Lower leg skin (tissue), 4 donors: ENCODE measurements at regions not wholly inside any gene's neighbourhood (a gene's known extent, or its start where the extent isn't known, plus 50 kb on each side); places are given as distances from the start of the nearest gene placed in this dataset.

Experiments used
- DNase-seq, 2 donors: peaks; one replicate each; pipeline ENCODE4 v3.0.0-alpha.2; 2019; ENCODE audit warnings: low spot score in 2 of 2
- H3K4me3 ChIP-seq: fragments of 200-600 bp; sonication (generic); 2 replicates; pipeline ENCODE4 v1.5.1; 2017; ENCODE audit warnings: mild to moderate bottlenecking, low read depth; ENCODE audit not compliant: poor library complexity, severe bottlenecking
- CTCF ChIP-seq, 3 donors: fragments of 450-650 bp; IDR thresholded peaks; one replicate each; pipeline ENCODE4 v1.5.1; 2016; ENCODE audit warnings: antibody characterized with exemption in 3 of 3, mild to moderate bottlenecking in 3 of 3, moderate library complexity in 2 of 3
- POLR2A ChIP-seq, 2 donors: fragments of 450-650 bp; IDR thresholded peaks; one replicate each; pipeline ENCODE4 v1.6.1; 2016 to 2017; ENCODE audit warnings: antibody characterized with exemption in 2 of 2, mild to moderate bottlenecking in 1 of 2, moderate library complexity in 1 of 2
- WGBS, 2 donors: methylation state at CpG; one replicate each; pipeline ENCODE4 v1.1.5; 2018; 5-methylcytosine and 5-hydroxymethylcytosine counted together
- intact Hi-C: fragments of 100-400 bp; cut with DNase I; formaldehyde crosslinking; loops from one replicate; pipeline ENCODE4 v1.15.0; 2023; ENCODE audit warnings: low total_unique reads

- no peak for TF ChIP-seq POLR2A (IDR thresholded peaks at IDR 0.05)
- TF ChIP-seq CTCF (IDR thresholded peaks at IDR 0.05): no peak
- intact Hi-C loops: no loop called here
- no peak for DNase-seq
- WGBS, 2 donors: 72 to 73% methylated on average over 3 of the region's 3 CpGs
- no peak overlapping the region for H3K4me3 ChIP-seq
These were observed 286.7 kb upstream of the PTPRD start for GRCh38 chr9:10899509-10899908.

GRCh38 chr9:10903969-10904368, 291.2 kb upstream of the PTPRD start:
- intact Hi-C loops: no loop called here
- no peak overlapping the region for H3K4me3 ChIP-seq
- DNase-seq: no peak
- WGBS, 2 donors: 66 to 73% methylated on average over 1 of the region's 1 CpG
- TF ChIP-seq CTCF (IDR thresholded peaks at IDR 0.05) (no peak), POLR2A (IDR thresholded peaks at IDR 0.05) (no peak)

- WGBS, 2 donors: 90 to 93% methylated on average over 24 to 25 of the region's 25 CpGs
- no peak for TF ChIP-seq POLR2A (IDR thresholded peaks at IDR 0.05)
- no peak for TF ChIP-seq CTCF (IDR thresholded peaks at IDR 0.05)
- intact Hi-C loops: no loop called here
- DNase-seq: no peak
- H3K4me3 ChIP-seq: no peak overlapping the region
These were observed 298.0 kb upstream of the PTPRD start for GRCh38 chr9:10910779-10911178.

GRCh38 chr9:10911373-10911772, 298.6 kb upstream of the PTPRD start:
- DNase-seq: no peak
- 90 to 93% methylated on average over 6 of the region's 6 CpGs for WGBS, 2 donors
- H3K4me3 ChIP-seq: no peak overlapping the region

GRCh38 chr9:10917001-10917400, 304.2 kb upstream of the PTPRD start:
- WGBS, 2 donors: 66 to 75% methylated on average over 2 of the region's 2 CpGs
- no peak for TF ChIP-seq CTCF (IDR thresholded peaks at IDR 0.05)
- TF ChIP-seq POLR2A (IDR thresholded peaks at IDR 0.05): no peak
- H3K4me3 ChIP-seq: no peak overlapping the region
- DNase-seq: no peak
- intact Hi-C loops: no loop called here

More at GRCh38 chr9:10911373-10911772, 298.6 kb upstream of the PTPRD start:
- no peak for TF ChIP-seq CTCF (IDR thresholded peaks at IDR 0.05)
- no peak for TF ChIP-seq POLR2A (IDR thresholded peaks at IDR 0.05)
- intact Hi-C loops: no loop called here

- no peak overlapping the region for H3K4me3 ChIP-seq
- TF ChIP-seq POLR2A (IDR thresholded peaks at IDR 0.05): no peak
- TF ChIP-seq CTCF (IDR thresholded peaks at IDR 0.05): no peak
- intact Hi-C loops: no loop called here
- no peak for DNase-seq
- 10 to 22% methylated on average over 2 of the region's 2 CpGs for WGBS, 2 donors
These were observed 308.9 kb upstream of the PTPRD start for GRCh38 chr9:10921671-10922070.
